Tibial artery (tissue), 4 donors: ENCODE measurements at regions not wholly inside any gene's neighbourhood (a gene's known extent, or its start where the extent isn't known, plus 50 kb on each side); places are given as distances from the start of the nearest gene placed in this dataset.

ENCODE experiments used
- DNase-seq, 2 donors: peaks; one replicate each; pipeline ENCODE4 v3.0.0-alpha.2; 2019
- H3K27ac ChIP-seq, 2 donors: fragments of 200-600 bp; sonication (generic) in 1 of 2; 1 replicate in 1 of 2; 2 replicates in 1 of 2; pipeline ENCODE4 v1.5.1; 2018 to 2019; ENCODE audit warnings: mild to moderate bottlenecking in 1 of 2
- H3K27me3 ChIP-seq, 2 donors: fragments of 200-600 bp; sonication (generic) in 1 of 2; one replicate each; pipeline versions ENCODE4 v1.5.1 to v1.6.0; 2016 to 2019
- H3K36me3 ChIP-seq, 3 donors: fragments of 200-600 bp; sonication (generic) in 2 of 3; one replicate each; pipeline ENCODE4 v1.5.1; 2016 to 2019; ENCODE audit warnings: mild to moderate bottlenecking in 2 of 3
- H3K4me1 ChIP-seq, 4 donors: fragments of 200-600 bp; sonication (generic) in 2 of 4; 1 replicate in 3 of 4; 2 replicates in 1 of 4; pipeline ENCODE4 v1.5.1; 2016 to 2019
- H3K4me3 ChIP-seq, 2 donors: fragments of 200-600 bp; sonication (generic) in 1 of 2; 1 replicate in 1 of 2; 2 replicates in 1 of 2; pipeline ENCODE4 v1.5.1; 2018 to 2019; ENCODE audit warnings: mild to moderate bottlenecking in 2 of 2
- H3K9me3 ChIP-seq, 3 donors: fragments of 200-600 bp; sonication (generic) in 1 of 3; one replicate each; pipeline ENCODE4 v1.5.1; 2016 to 2019
- CTCF ChIP-seq, 2 experiments: fragments of 200-600 bp in 1 of 2; fragments of 450-650 bp in 1 of 2; IDR thresholded peaks; one replicate each; pipeline ENCODE4 v1.5.1; 2017 to 2019; ENCODE audit warnings: antibody characterized with exemption in 2 of 2, mild to moderate bottlenecking in 1 of 2, moderate library complexity in 1 of 2
- intact Hi-C: fragments of 100-400 bp; cut with DNase I; formaldehyde crosslinking; loops from one replicate; pipeline ENCODE4 v1.15.0; 2023; ENCODE audit warnings: low total_unique reads

GRCh38 chr3:5840056-5840455, 652.5 kb downstream of the EDEM1 start:
- intact Hi-C loops, result no loop called here

GRCh38 chr3:5841599-5841998, 654.1 kb downstream of the EDEM1 start:
- Histone ChIP-seq H3K36me3 (no peaks in the 10 kb centered on the region), H3K4me3 (no peak overlapping the region), H3K9me3 (no peaks in the 10 kb centered on the region), H3K4me1 (no peaks in the 10 kb centered on the region), H3K27me3 (no peaks in the 10 kb centered on the region), H3K27ac (no peak overlapping the region)
- no peak for DNase-seq
- TF ChIP-seq CTCF (IDR thresholded peaks at IDR 0.05), result no peak
- intact Hi-C loops, result no loop called here

More at GRCh38 chr3:5840056-5840455, 652.5 kb downstream of the EDEM1 start:
- no peak overlapping the region for H3K27ac ChIP-seq
- H3K4me3 ChIP-seq, result no peak overlapping the region
- no peaks in the 10 kb centered on the region for H3K27me3 ChIP-seq
- H3K9me3 ChIP-seq, result no peaks in the 10 kb centered on the region
- H3K4me1 ChIP-seq, result no peaks in the 10 kb centered on the region
- H3K36me3 ChIP-seq, result no peaks in the 10 kb centered on the region
- DNase-seq, result no peak
- TF ChIP-seq CTCF (IDR thresholded peaks at IDR 0.05), result no peak

- no peak for DNase-seq
- no peaks in the 10 kb centered on the region for H3K4me1 ChIP-seq
- intact Hi-C loops, result no loop called here
Measured at GRCh38 chr3:5846261-5846660, 658.8 kb downstream of the EDEM1 start.

GRCh38 chr3:5861151-5861550, 673.6 kb downstream of the EDEM1 start:
- TF ChIP-seq CTCF (IDR thresholded peaks at IDR 0.05), result no peak
- no peak overlapping the region for H3K4me3 ChIP-seq
- no peaks in the 10 kb centered on the region for H3K27me3 ChIP-seq
- no peak overlapping the region for H3K27ac ChIP-seq
- intact Hi-C loops, result no loop called here
- no peaks in the 10 kb centered on the region for H3K4me1 ChIP-seq
- no peaks in the 10 kb centered on the region for H3K36me3 ChIP-seq
- no peak for DNase-seq
- no peaks in the 10 kb centered on the region for H3K9me3 ChIP-seq

More at GRCh38 chr3:5846261-5846660, 658.8 kb downstream of the EDEM1 start:
- Histone ChIP-seq H3K9me3 (no peaks in the 10 kb centered on the region), H3K4me3 (no peak overlapping the region), H3K36me3 (no peaks in the 10 kb centered on the region), H3K27ac (no peak overlapping the region), H3K27me3 (no peaks in the 10 kb centered on the region)
- TF ChIP-seq CTCF (IDR thresholded peaks at IDR 0.05), result no peak

- DNase-seq, result no peak
- Histone ChIP-seq H3K4me1 (no peaks in the 10 kb centered on the region), H3K4me3 (no peak overlapping the region), H3K27me3 (no peaks in the 10 kb centered on the region), H3K36me3 (no peaks in the 10 kb centered on the region), H3K27ac (no peak overlapping the region), H3K9me3 (peaks cover 0 to 11% (median 0%) of the 10 kb centered on the region in 3 donors)
- intact Hi-C loops, result no loop called here
- no peak for TF ChIP-seq CTCF (IDR thresholded peaks at IDR 0.05)
Measured at GRCh38 chr3:5874931-5875341, 687.4 kb downstream of the EDEM1 start.

GRCh38 chr3:5888851-5889250, 701.3 kb downstream of the EDEM1 start:
- TF ChIP-seq CTCF (IDR thresholded peaks at IDR 0.05), result no peak
- Histone ChIP-seq H3K9me3 (no peaks in the 10 kb centered on the region), H3K4me3 (no peak overlapping the region), H3K27ac (no peak overlapping the region), H3K27me3 (no peaks in the 10 kb centered on the region), H3K4me1 (no peaks in the 10 kb centered on the region), H3K36me3 (no peaks in the 10 kb centered on the region)
- intact Hi-C loops, result no loop called here
- DNase-seq, result no peak
